Muscle layer of duodenum (tissue), 2 donors: ENCODE measurements at regions not wholly inside any gene's neighbourhood (a gene's known extent, or its start where the extent isn't known, plus 50 kb on each side); places are given as distances from the start of the nearest gene placed in this dataset.

Experiments
- H3K27ac ChIP-seq: one replicate; pipeline ENCODE4 v1.7.0; 2013; ENCODE audit warnings: mild to moderate bottlenecking, low read length
- H3K27me3 ChIP-seq: one replicate; pipeline ENCODE4 v1.7.0; 2013; ENCODE audit warnings: low read depth, mild to moderate bottlenecking, control low read depth, low read length
- H3K36me3 ChIP-seq, 2 donors: one replicate each; pipeline ENCODE4 v1.7.0; 2013; ENCODE audit warnings: low read length in 2 of 2, control low read depth in 1 of 2, mild to moderate bottlenecking in 1 of 2; ENCODE audit not compliant: insufficient read depth in 2 of 2, control insufficient read depth in 1 of 2
- H3K4me1 ChIP-seq, 2 donors: one replicate each; pipeline ENCODE4 v1.7.0; 2013; ENCODE audit warnings: low read length in 2 of 2, mild to moderate bottlenecking in 2 of 2, control low read depth in 1 of 2, moderate library complexity in 1 of 2; ENCODE audit not compliant: insufficient read depth in 2 of 2, control insufficient read depth in 1 of 2
- H3K4me3 ChIP-seq, 2 donors: one replicate each; pipeline ENCODE4 v1.7.0; 2013; ENCODE audit warnings: low read length in 2 of 2, low read depth in 1 of 2, mild to moderate bottlenecking in 1 of 2
- H3K9me3 ChIP-seq, 2 donors: one replicate each; pipeline ENCODE4 v1.7.0; 2013; ENCODE audit warnings: low read length in 2 of 2, control low read depth in 1 of 2, mild to moderate bottlenecking in 1 of 2; ENCODE audit not compliant: control insufficient read depth in 1 of 2
- donor health status: healthy.

DNA sequence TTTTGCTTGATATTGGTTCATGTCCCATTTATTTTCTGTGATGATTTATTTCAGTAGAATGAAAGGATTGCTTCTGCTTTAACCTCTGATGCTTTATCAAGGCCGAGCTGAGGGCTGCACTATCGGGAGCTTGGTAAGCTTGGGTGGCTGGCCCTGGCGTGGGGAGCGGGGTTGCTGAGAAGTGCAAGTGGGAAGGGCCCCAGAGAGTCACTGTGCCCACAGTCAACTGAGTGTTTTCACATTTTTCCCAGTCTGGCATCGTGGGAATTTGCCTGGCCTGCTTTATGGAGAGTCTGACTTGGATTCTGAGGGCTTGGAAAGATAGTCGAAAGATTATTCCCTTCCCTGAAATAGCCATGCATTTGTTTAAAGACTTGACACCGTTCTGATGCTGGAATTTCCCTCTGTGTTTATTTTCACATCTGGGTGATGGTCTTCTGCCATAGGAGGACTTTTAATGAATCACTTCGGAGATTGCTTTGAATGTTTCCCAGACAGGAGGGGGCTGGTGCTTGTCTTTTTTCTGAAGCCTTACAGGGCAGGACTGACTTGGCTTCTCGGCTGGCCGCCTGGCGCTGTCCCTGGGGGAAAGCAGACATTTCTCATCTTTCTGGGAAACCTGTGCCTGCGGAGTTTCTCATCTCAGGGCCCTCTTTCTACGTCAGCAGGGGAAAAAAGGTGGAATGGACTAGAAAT, 139.0 kb downstream of the BOD1 start:
- Histone ChIP-seq H3K4me3 (no peak overlapping the region), H3K36me3 (no peaks in the 10 kb centered on the region), H3K9me3 (no peaks in the 10 kb centered on the region), H3K4me1 (peaks cover 4 to 8% of the 10 kb centered on the region in 2 donors), H3K27ac (peak overlapping the region; percentile 33), H3K27me3 (no peaks in the 10 kb centered on the region)

DNA sequence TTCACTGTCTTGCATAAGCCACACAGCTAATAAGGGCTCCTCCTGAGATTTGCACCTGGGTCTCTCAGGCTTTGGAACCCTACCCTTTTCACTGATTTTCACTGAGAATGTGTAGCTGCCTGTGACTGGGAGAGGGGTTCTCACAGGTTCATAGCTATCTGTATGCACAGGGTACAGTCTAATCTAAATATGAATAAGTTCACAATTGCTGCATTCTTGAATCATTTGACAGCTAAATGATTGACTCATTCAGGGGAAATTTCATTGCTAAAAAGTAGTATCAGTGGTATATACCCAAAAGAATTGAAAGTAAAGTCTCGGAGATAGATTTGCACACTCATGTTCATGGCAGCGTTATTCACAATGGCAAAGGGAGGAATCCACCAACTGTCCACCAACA, 140.7 kb downstream of the BOD1 start:
- H3K9me3 ChIP-seq: no peaks in the 10 kb centered on the region
- H3K36me3 ChIP-seq: no peaks in the 10 kb centered on the region
- no peak overlapping the region for H3K4me3 ChIP-seq
- peaks cover 4 to 8% of the 10 kb centered on the region in 2 donors for H3K4me1 ChIP-seq
- H3K27ac ChIP-seq: peak overlapping the region; percentile 22
- H3K27me3 ChIP-seq: no peaks in the 10 kb centered on the region

DNA sequence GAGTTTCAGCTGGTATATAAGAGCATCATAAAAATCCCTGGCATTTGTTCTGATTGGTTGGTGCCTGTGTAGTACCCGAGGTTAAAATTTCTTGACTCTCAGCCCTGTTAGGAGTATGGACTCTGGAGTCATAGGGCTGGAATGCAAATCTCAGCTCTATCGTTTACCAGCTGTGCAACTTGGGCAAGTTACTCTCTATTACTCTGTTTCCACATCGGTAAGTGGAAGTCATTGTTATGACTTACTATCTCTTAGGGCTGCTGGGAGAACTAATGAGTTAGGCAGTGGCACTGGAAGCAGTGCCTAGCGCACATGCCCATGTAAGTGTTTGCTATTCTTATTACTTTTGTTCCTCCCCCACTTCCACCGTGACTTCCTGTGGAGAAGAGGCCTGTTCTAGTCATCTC, 141.6 kb downstream of the BOD1 start:
- peaks cover 4 to 8% of the 10 kb centered on the region in 2 donors for H3K4me1 ChIP-seq

DNA sequence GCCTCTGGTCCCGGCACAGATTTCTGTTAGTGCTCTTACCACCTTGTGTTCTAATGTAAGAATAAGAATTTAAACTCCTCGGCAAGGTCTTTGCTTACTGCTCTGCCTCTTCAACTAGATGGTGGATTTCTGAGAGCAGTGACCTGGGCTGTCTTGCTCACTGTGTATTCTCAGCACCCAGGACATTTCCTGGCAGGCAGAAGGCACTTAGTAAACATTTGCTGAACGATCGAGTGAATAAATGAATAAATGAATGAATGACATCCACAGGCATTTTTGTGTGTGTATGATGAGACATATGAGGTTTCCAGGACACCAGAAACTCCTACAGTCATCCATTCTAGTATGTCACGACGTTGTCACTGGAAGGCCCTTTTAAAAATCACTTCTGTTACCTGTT, 143.2 kb downstream of the BOD1 start:
- Histone ChIP-seq H3K36me3 (no peaks in the 10 kb centered on the region), H3K27ac (peak overlapping the region; percentile 82), H3K9me3 (no peaks in the 10 kb centered on the region), H3K27me3 (no peaks in the 10 kb centered on the region), H3K4me1 (peaks cover 4 to 8% of the 10 kb centered on the region in 2 donors), H3K4me3 (no peak overlapping the region)

More for the DNA sequence above, 141.6 kb downstream of the BOD1 start:
- Histone ChIP-seq H3K27ac (peak overlapping the region; percentile 82), H3K27me3 (no peaks in the 10 kb centered on the region), H3K36me3 (no peaks in the 10 kb centered on the region), H3K4me3 (no peak overlapping the region), H3K9me3 (no peaks in the 10 kb centered on the region)

DNA sequence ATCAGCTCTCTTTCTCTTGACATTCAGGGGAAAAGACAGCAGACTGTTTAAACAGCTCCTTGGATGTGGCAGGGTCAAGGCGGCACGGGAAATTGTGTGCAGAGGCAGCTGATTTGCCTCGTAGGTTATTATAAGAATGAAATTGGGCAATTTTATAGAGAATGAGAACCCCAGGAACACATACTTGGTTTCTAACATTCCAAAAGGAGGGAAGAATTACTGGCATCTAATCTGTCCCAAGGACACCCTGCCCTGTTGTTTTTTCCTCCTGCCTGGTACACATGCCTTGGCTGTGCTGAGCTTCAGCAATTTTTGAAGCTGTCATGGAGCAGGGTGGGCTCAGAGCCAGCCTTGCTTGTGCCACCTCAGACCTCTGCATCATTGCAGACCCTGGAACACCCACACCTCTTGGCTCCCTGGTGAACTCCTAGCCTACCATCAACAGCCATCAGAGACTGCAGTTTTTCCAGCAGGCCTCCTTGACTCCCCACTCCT, 143.6 kb downstream of the BOD1 start:
- no peaks in the 10 kb centered on the region for H3K36me3 ChIP-seq
- H3K27ac ChIP-seq: peak overlapping the region; percentile 82
- H3K9me3 ChIP-seq: no peaks in the 10 kb centered on the region
- peaks cover 4 to 8% of the 10 kb centered on the region in 2 donors for H3K4me1 ChIP-seq
- H3K27me3 ChIP-seq: no peaks in the 10 kb centered on the region
- no peak overlapping the region for H3K4me3 ChIP-seq

DNA sequence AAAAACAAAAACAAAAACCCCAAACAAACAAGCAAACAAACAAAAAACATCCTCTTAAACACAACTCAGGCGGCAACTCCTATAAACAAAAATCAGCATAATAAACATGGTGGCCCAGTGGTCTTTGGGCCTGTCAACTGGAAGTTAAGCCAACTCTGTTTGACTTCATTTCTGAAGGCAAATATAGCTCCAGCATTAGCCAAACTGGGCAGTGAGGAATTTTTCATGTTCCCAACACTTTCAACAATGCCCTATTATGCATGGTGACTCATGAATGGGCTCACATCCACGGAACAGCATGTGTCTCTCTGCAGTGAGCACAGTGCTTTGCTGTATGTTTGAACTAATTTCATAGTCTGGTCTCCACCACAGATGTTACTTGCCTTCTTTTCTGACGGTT, 143.9 kb upstream of the STC2 start:
- Histone ChIP-seq H3K9me3 (no peaks in the 10 kb centered on the region), H3K27me3 (no peaks in the 10 kb centered on the region), H3K4me1 (peaks cover 4 to 8% of the 10 kb centered on the region in 2 donors), H3K4me3 (no peak overlapping the region), H3K36me3 (no peaks in the 10 kb centered on the region), H3K27ac (peak overlapping the region; percentile 82)

DNA sequence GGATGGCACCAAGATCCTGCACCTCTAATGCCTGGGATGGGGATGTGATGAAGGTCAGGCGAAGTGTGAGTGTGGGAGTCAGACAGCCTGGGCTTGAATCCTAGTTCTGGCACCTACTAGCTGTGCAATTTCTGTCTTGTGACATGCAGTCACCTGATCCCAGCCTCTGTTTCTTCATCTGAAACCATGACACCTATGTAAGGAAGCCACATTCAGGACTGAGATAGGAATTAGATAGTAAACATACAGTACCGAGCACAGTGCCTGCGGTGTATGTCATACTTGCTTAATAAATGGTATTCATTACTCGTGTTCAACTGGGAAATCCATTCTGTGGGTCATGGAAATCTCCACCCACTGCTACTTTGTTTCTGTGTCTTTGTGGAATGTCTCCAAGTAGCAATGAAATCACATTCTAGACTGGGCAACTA, 140.6 kb upstream of the STC2 start:
- Histone ChIP-seq H3K4me1 (peaks cover 4 to 8% of the 10 kb centered on the region in 2 donors), H3K36me3 (no peaks in the 10 kb centered on the region), H3K4me3 (no peak overlapping the region), H3K9me3 (no peaks in the 10 kb centered on the region), H3K27ac (no peak overlapping the region), H3K27me3 (no peaks in the 10 kb centered on the region)

DNA sequence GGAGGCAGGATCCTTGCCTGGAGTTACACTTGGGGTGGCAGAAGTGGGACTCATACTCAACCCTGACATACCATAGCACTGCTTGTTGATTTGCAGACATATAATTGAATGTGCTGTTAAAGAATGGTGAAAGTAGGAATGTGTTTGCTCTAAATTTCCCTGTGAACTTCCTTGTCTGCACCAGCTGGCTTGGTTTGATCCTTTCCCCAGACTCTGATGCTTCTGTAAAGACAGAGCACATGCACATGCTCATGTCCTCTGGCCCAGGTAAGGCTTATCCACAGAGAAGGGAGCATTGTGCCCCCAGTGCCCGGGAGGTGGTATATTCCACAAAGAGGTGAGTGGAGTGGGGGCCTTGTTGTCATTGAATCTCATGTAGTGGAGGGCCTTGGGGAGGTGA, 138.0 kb upstream of the STC2 start:
- H3K36me3 ChIP-seq: no peaks in the 10 kb centered on the region
- no peak overlapping the region for H3K4me3 ChIP-seq
- H3K4me1 ChIP-seq: no peaks in the 10 kb centered on the region
- no peak overlapping the region for H3K27ac ChIP-seq
- H3K27me3 ChIP-seq: no peaks in the 10 kb centered on the region
- H3K9me3 ChIP-seq: no peaks in the 10 kb centered on the region

DNA sequence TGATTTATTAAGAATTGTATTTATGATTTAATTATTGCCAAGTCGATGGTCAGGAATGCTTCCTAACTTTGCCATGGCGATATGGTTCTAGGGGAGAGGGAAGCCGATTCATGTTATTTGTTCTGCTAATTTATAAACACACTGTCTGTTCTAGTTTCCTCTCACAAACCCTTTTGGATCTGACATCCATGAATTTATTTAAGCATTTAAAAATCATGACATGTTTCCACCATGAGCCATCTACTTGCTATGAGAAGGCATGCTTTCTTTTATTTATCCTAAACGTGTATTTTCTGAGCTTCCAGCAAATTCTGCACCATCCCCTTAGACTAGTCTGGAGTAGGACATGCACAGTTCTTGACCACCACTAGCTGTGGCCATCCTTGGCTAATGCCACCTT, 136.6 kb upstream of the STC2 start:
- Histone ChIP-seq H3K4me3 (no peak overlapping the region), H3K27ac (no peak overlapping the region), H3K27me3 (no peaks in the 10 kb centered on the region), H3K4me1 (no peaks in the 10 kb centered on the region), H3K36me3 (no peaks in the 10 kb centered on the region), H3K9me3 (no peaks in the 10 kb centered on the region)

DNA sequence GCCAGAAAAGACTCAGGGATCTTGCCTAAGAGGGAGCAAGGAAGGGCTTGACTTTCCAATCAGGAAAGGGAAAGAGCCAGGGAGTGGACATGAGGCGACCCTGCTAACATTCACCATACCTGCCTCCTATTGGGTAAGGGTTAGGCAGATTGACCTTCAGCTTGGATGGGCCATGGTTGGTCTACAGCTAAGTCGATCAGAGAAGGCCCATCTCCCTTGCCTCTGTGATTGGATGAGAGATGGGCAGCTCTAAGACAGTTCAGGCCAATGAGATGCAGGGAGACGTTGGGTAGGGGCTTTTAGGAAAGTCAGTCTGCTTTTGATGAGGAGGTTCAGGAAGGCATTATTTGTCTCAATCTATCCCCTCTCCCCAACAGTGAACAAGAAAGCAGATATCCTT, 135.0 kb upstream of the STC2 start:
- Histone ChIP-seq H3K4me3 (no peak overlapping the region), H3K4me1 (no peaks in the 10 kb centered on the region), H3K36me3 (no peaks in the 10 kb centered on the region), H3K27ac (no peak overlapping the region), H3K27me3 (no peaks in the 10 kb centered on the region), H3K9me3 (no peaks in the 10 kb centered on the region)

DNA sequence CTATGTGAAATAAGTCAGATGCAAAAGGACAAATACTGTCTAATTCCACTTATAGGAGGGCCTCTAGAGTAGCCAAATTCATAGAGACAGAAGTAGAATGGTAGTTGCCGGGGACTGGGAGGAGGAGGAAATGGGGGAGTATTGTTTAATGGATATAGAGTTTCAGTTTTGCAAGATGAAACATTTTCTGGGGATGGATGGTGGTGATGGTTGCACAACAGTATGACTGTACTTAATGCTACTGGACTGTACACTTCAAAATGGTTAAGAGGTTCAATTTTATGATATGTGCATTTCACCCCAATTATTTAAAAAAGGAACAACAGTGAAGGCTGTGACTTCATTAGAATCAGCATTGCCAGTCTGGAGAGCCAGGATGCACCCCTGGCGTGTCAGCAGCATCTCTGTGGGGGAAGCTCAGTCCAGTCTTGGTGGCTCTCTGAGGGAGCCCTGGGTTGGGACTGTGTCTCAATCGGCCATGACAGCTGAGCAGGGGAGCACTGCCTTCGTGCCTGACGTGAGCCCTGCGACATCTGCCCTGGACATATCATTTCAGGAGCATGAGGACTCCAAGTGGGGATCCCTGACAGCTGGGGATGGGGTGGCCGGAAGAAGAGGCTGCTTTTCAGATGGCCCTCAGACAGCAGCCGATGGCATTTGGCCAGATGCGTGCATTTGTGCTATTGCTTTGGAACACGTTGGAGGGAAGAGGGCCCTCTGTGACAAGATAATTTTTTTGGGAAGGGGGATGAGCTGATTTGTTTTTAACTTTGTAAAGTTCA, 130.8 kb upstream of the STC2 start:
- H3K27ac ChIP-seq: no peak overlapping the region
- no peaks in the 10 kb centered on the region for H3K27me3 ChIP-seq
- no peaks in the 10 kb centered on the region for H3K4me1 ChIP-seq
- no peaks in the 10 kb centered on the region for H3K9me3 ChIP-seq
- H3K36me3 ChIP-seq: no peaks in the 10 kb centered on the region
- no peak overlapping the region for H3K4me3 ChIP-seq
